ENCODE measurements at regions not wholly inside any gene's neighbourhood (a gene's known extent, or its start where the extent isn't known, plus 50 kb on each side); places are given as distances from the start of the nearest gene placed in this dataset.
A peak's percentile ranks its signal among the peaks of the same experiment; 100 is the strongest.

DNA sequence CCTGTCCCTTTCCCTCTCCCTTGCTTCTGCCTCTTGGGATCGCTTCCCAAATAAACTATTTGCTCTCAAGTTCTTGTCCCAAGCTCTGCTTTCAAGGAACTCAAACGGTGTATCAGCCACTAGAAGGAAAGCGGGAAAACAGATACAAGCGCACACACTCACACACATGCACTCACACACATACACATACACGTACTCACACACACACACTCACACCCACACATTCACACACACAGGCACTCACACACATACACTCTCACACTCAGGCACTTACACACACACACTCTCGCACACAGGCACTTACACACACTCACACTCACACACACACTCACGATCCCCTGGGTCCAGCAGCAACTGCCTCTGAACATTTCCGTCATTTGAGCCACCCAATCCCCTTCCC is 121.9 kb downstream of the RAB11FIP2 start:
- no peak for DNase-seq (ENCODE audit: low read depth)

DNA sequence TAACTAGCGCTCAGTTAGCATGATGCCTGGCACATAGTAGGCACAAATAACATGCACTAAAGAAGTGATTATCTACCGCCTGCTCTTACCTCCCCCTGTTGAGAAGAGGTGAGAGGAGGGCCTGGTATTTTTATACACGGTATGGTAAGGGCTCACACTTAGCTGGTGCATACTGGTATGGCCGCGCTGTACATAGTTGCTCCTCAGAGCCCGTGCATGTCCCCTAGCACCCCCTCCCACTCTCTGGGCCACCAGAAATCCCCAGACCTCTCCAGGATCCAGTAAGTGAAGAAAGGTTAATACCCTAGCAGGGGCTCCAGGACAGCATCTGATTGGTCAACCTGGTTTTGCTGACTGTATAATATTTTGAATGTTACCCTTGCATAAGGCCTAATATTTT is 121.4 kb downstream of the RAB11FIP2 start:
- DNase-seq (ENCODE audit: low read depth), result no peak

DNA sequence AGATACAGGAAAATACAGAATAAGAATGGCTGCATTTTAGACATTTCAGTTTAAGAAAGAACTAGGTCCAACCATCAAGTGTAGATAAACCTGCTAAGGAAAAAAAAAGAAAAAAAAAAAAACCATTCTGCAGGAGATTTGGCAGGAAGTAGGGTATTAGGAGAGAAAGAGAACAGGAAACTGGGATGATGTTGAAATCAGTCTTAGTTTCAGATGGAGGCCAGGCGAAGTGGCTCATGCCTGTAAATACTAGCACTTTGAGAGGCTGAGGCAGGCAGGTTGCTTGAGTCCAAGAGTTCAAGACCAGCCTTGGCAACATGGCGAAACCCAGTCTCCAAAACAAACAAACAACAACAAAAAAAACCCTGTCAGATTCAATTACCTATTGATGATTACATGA is 120.2 kb downstream of the RAB11FIP2 start:
- DNase-seq (ENCODE audit: low read depth), result peak; percentile 65

DNA sequence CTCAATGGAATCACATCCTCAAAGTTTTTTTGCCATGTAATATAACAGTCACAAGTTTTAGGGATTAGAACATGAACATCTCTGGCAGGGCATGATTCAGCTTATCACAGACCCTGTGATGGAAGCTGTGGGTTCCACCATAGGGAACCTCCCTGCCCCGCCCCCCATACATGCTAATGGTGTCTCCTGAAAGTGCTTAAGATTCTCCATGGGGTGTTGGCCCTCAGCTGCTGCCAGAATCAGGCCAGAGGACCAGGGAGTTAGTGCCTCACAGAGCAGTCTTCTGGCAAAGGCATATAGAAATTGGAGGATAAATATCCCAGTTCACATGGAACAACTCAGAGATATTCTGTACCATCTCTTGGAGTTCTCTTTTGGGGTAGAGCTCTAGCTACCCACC is 119.4 kb downstream of the RAB11FIP2 start:
- no peak for DNase-seq (ENCODE audit: low read depth)

DNA sequence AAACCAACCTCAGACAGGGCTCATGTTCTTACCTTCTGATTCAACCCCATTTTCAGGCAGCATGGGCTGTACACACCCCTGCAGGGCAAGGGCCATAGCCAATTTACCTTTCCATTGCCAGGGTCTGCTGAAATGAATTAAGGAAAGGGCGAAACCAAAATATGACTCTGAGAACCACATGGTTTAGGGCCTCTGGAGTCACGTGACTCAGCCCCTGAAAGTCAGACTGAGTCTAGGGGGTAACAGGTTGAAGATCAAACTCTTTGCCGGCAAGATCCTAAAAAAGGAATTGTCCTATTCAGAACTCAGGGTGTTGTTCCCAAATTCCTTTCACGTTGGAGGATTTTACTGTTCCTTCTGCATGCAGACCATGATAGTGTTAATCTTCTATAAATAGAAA is 118.9 kb downstream of the RAB11FIP2 start:
- no peak for DNase-seq (ENCODE audit: low read depth)

DNA sequence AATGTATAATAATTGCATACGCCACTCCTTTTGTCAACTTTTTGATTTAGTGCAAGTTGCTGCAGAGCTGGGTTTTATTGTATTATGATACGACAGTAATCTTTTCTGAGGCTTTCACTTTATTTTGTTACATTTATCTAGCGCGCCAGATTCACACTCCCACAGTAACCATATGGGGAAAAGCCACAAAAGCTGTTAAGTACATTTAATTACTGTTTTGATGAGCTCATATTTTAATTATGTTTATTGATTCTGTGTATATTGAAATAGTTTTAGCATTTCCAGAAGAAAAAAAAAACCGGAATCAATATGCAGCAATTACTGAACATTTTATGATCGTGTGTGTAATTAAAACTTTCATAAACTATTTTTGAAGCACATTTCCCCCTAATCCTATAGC is 118.5 kb downstream of the RAB11FIP2 start:
- DNase-seq (ENCODE audit: low read depth), result no peak

DNA sequence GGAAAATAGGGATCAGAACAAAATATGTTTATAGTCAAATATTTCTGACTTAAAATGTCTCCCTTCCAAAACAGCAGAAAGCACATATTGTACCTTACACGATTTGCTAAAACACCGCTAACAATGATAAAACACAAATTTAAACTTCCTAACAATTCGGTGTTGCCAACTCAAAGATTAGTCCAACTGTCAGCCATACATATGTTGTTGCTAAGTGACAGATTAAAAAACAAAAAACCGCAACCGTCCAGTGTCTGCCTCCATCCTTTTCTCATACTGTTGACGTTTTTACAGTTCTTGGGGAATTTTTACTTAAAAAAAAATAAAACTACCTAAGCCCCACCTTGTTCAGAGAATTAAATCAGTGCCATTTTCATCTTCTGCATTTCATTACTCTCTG is 118.0 kb downstream of the RAB11FIP2 start:
- DNase-seq (ENCODE audit: low read depth), result no peak

DNA sequence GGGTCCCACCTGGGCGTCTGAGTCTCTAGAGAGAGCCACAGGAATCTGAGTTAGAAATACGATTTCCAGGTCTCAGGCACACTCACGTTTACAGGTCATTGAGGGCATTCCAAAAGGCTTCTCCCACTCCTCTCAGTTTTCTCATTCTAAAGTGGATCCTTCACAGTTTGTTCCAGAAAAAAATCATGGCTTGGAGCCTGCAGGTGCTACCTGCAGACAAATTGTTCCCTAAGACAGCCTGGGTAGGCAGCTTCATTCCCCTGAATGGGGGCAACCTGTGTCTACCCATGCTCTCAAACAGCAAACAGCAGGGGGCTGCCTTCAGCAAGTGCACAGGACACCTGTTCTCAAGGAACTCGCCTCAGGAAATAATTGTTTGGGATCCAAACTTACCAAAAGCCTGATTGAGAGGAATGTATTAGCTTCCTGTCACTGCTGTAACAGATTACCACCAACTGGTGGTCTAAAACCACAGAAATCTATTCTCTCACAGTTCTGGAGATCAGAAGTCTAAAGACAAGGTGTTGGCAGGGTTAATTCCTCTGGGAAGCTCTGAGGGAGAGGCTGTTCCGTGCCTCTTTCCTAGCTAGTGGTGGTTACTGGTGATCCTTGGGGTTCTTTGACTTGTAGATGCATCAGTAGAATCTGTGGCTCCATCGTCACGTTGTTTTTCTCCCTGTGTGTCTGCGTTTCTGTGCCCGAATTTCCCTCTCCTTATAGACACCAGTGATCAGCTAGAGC is 117.2 kb downstream of the RAB11FIP2 start:
- DNase-seq (ENCODE audit: low read depth), result no peak

DNA sequence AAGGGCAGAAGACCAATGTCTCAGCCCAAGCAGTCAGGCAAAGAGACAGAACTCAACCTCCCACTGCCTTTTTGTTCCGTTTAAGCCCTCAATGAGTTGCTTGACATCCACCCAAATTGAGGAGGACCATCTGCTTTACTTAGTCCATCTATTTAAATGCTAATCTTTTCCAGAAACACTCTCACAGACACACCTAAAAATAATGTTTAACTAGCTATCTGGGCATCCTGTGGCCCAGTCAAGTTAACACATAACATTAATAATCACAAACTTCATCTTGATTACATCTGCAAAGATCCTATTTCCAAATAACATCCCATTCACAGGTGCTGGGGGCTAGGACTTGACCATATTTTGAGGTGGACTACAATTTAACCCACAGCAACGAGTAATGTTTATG is 115.7 kb downstream of the RAB11FIP2 start:
- DNase-seq (ENCODE audit: low read depth), result no peak

DNA sequence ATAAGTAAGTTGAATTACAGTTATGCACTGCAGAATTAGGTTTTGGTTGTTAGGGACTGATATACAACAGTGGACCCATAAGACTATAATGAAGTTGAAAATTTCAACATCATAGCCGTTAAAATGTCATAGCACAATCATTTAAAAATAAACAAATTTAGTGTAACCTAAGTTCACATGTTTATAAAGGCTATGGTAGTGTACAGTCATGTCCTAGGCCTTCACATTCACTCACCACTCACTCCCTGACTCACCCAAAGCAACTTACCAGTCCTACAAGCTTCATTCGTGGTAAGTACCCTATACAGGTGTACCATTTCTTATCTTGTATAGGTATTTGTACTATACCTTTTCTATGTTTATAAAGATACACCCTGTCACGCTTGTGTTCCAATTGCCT is 113.7 kb downstream of the RAB11FIP2 start:
- DNase-seq (ENCODE audit: low read depth), result peak; percentile 55

DNA sequence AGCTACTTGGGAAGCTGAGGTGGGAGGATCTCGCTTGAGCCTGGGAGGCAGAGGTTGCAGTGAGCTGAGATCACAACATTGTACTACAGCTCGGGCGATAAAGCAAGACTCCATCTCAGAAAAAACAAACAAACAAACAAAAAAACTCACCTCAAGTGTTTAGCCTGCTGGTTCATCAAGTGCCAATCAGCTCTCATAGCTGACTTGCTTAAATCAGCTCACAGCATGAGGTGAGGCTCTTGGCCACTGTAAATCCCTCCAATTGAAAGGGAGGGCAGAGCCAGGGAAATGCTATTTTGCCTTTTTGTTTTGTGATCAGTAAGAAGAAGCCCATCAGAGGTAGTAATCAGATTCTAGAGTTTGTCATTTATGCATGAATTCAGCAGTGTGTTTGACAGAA is 112.3 kb downstream of the RAB11FIP2 start:
- no peak for DNase-seq (ENCODE audit: low read depth)

DNA sequence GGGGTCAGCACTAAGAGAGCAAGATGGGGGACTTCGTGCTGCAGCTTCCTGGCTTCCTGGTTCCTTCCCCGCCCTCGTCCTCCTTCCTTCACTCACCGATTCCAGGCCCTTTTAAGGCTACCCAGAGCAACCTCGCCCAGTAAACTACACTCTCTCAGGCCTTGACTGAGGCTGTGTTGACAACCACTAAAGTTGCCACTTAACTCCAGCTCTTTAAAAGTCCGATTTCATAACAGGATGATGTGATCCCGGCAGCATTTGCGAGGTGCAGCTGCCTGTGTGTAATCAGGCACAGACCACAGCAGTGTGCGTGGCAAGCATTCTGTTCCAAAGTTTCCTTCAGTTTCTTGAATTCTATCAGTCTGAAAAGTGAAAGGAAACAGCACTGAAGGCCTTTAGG is 110.6 kb downstream of the RAB11FIP2 start:
- no peak for DNase-seq (ENCODE audit: low read depth)

DNA sequence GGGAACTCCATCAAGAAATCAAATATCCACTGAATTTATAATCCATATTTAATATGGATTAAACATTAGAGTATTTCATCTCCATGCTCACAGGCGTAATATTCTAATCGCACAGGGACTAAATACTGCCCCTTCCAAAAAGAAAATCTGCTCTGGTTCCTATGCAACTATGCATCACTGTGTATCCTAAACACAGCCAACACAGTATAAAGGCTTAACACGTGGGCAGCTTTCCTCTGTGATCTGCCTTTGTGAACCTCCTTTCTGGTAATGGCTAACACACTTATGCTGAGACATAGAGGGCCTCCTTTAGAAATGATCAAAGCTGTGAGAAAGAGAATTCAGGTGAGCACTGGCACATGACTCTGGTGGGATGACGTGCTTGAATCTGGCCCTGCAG is 110.2 kb downstream of the RAB11FIP2 start:
- no peak for DNase-seq (ENCODE audit: low read depth)

DNA sequence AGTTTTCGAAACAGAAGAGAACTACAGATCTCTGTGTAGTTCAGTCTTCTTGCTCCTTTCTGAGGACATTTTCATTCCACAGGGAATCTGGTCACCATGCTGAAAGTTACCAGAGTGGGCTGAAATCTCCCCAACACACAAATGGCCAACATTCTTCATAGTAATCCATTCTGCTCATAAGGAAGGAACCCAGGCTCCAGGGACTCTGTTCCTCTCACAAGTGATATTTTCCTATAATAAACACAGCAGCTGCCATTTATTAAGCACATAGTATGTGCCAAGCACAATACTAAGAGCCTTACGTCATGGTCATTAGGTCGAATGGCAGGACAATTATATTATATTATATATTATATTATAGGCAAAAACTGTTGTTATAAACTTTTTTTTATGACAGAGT is 109.8 kb downstream of the RAB11FIP2 start:
- DNase-seq (ENCODE audit: low read depth), result no peak

DNA sequence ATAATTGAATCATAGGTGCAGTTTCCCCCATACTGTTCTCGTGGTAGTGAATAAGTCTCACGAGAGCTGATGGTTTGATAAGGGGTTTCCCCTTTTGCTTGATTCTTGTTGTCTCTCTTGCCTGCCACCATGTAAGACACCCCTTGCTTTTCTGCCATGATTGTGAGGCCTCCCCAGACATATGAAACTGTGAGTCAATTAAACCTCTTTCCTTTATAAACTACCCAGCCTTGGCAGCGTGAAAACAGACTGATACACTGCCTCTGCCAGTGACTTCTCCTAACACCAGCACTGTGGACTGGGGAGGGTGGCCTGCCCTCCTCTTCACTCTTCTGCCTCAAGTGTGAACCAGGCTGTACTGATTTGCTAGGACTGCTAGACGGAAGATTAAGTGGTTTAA is 108.6 kb downstream of the RAB11FIP2 start:
- DNase-seq (ENCODE audit: low read depth), result no peak

DNA sequence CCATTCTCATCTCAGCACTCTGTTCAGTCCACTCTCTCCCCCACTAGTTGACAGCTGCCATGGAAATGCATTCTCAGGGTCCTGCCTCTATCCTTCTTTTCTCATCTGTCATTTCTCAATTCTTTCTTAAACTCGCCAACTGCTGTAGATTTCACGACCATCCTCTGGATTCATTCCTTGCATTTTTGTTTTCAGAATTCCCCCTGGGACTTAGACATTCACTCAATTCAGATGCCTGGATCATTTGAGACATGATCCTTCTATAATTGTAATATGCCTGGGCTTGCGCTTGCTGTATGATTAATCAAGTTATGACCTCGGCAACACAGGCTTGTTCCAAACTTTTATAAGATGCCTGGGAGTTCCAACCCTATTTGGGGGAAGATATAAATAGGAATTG is 104.5 kb downstream of the RAB11FIP2 start:
- DNase-seq (ENCODE audit: low read depth), result no peak

DNA sequence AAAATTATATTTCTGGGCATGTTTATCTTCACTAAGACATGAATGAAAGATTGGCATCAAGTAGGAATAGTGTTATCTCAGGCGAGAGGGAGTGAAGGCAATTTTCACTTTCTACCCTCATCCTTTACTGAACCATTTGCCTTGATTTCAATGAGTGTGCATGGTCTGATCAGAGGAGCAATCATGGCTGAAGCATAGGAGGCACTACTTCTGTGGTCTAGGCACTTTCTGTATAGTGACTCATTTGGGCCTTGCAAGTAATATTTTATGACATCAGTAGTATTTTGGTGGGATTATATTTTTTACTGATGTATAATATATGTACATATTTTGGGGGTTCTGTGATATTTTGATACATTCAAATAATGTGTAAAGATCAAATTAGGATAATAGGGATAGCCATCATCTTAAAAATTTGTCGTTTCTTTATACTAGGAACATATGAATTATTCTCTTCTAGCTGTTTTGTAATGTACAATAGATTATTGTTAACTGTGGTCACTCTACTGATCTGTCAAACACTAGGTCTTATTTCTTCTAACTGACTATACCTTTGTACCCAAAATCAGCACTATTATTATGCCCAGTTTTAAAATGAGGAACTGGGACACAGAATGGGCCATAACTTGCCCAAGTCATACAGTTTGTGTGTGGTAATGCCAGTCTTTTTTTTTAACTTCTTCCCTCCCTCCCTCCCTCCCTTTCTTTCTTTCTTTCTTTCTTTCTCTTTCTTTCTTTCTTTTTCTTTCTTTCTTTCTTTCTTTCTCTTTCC is 101.9 kb downstream of the RAB11FIP2 start:
- no peak for DNase-seq (ENCODE audit: low read depth)

DNA sequence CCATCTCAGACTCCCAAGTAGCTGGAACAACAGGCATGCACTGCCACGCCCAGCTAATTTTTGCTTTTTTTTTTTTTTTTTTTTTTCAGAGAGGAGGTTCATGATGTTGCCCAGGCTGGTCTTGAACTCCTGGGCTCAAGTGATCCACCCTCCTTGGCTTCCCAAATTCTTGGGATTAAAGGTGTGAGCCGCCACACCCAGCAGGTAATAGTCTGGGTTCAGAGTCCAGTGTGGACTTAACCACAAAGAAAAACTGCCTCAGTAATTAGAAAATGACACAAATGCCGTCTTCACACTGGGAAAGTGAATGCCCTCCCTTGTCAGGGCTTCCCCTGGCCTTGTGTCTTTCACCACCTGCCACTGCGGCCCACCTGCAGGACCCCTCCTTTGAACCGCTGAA is 101.1 kb downstream of the RAB11FIP2 start:
- DNase-seq (ENCODE audit: low read depth), result no peak

DNA sequence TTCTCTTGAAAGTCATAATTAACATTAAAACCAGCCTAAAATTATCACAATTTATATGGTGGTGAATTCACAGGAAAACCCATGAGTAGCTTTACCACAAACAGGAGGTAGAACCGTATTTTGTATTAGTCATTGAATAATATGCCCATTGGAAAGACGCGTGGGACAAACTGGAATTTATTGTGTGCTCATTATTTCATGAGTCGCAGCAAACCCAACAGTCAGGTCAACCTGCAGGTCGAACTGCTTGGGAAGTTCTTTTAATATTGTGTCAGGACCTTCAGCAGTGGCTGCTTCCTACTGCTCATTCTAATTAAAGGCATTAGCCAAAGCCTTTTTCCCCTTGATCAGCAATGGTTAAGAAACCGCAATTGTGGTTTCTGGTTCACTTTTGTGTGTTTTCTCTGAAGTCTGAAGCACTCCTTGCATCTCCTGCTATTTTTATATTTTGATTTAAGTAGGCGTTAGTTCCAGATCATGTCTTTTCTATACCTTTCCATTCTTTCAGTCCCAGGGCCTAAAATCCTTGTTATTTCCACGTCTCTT is 100.1 kb downstream of the RAB11FIP2 start:
- peak; percentile 81 for DNase-seq (ENCODE audit: low read depth)

DNA sequence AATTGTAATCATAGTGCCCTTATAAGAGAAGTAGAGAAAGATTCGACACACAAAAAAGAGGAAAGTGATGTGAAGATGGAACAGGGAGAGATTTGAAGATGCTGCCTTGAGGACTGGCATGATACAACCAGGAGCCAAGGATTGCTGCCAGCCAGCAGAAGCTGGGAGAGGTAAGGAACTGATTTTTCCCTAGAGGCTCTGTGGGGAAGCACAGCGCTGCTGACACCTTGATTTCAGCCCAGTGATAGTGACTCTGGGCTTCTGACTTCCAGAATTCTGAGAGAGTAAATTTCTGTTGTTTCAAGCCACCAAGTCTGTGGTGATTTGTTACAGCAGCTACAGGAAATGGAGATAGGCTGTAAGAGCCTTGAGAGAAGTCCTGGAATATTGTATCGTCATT is 98.2 kb downstream of the RAB11FIP2 start:
- DNase-seq (ENCODE audit: low read depth), result no peak

DNA sequence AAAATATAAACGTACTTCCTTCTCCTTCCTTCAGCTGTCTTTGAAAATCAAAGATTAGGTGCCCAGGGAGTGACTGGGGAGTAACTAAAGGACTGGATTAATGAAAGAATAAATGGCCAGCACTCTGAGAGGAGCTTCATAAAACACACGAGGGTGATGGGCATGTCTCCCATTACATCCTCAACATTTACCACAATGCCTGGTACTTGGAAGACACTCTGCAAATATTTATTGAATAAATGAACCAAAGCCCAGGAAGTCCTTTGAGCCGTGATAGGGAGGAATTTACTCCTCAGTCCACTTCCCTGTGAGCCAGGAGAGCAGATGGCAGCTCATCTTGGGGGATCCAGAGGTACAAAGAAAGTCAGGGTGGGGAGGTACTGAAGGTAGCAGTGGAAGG is 96.3 kb downstream of the RAB11FIP2 start:
- no peak for DNase-seq (ENCODE audit: low read depth)
